NCI-H1092 treated with DMSO at 0.1 percent for 48 hours (cell line): ENCODE measurements at regions not wholly inside any gene's neighbourhood (a gene's known extent, or its start where the extent isn't known, plus 50 kb on each side); places are given as distances from the start of the nearest gene placed in this dataset.
"Not testable (repeated sequence)": the region's sequence is repeated elsewhere in the genome, so short reads cannot be mapped to it uniquely, and the experiment has no call there.

Source experiments
- DNase-seq: peaks from one replicate; lab custom pipeline; 2025; lab: John Stamatoyannopoulos, UW

DNA sequence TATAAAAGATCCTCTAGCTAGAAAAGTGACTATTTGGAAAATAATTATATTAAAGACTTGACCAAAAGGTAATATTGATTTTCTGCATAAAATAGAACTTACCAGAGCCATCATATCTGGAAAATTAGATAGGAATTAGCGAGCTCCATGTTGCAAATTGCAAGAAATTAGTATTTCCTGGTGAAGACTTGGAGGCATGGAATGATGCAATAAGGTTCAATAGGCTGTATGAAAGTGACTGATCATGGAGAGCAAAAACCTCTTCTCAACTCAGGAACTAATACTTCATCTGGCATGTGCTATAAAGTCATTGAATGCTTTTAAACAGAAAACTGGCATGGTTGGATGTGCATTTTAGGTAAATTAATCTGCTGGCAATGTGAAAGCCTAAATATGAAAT, 66.3 kb upstream of the UFM1 start:
- no peak for DNase-seq

DNA sequence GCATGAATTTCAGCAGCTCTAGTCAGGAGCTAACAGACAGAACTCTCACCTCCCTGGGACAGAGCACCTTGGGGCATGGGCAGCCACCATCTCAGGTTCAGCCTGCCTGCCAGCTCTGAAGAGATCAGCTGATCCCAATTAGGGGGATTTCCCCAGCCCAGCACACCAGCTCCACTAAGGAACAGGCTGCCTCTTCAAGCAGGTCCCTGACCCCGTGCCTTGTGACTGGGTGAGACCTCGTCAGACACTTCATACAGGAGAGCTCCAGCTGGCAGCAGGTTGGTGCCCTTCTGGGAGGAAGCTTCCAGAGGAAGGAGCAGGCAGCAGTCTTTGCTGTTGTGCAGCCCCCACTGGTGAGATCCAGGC, 84.5 kb upstream of the UFM1 start:
- DNase-seq = peak; percentile 9

- peak; percentile 50 for DNase-seq
These were observed 85.1 kb upstream of the UFM1 start for GRCh38 chr13:38264363-38265131.

DNA sequence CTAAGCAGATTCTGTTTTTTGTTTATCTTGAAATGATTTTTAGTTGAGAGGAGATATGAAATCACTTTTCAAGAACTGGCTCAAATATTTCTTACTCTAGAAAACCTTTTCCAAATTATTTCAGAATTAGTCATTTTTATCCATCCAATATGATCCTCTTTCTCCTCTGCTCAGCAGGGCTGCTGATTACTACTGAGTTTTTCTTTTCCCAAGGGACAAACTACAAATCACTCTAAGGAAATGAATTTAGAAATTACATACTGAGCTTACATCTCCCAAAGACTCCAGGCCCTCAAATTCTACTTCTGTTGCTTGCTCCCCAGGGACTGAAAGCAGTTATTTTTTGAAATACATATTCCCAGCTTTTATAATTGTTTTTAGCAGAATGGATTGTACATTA, 87.4 kb upstream of the UFM1 start:
- no peak for DNase-seq

- no peak for DNase-seq
These were observed 94.1 kb upstream of the UFM1 start for GRCh38 chr13:38255600-38255999.

DNA sequence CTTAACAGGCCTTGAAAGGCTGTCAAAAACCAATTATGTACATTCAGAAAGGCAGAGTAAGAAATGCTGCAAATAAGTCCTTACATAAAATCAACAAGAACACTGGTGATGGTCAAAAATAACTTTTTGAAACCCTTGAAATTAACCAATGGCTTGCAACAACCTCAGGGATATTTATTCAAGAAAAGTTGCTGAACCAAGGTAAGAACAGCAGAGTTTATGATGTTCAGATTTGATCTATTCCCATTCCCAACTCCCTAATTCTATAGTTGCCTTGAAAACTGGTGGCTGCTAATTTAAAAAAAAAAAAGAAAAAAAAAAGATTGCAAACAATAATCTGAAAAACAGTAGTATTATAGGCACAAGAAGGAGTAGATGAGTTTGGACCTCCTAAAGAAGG, 109.8 kb upstream of the UFM1 start:
- DNase-seq = no peak

DNA sequence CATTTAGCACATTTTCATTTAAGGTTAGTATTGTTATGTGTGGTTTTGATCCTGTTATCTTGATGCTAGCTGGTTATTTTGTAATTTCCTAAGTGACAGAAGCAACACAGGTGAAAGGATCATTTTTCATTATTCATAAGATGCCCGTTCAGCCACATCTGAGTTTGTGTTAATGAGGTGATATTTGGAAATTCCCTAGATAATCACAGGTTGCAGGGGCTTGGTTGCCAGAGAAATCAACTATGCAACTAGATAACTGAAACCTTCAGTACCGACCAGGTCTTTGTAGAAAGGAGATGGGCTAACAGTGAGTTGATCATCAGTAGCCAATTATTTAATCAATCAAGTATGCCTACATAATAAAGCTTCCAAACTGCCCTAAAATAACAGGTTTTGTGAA, 121.3 kb upstream of the UFM1 start:
- no peak for DNase-seq

DNA sequence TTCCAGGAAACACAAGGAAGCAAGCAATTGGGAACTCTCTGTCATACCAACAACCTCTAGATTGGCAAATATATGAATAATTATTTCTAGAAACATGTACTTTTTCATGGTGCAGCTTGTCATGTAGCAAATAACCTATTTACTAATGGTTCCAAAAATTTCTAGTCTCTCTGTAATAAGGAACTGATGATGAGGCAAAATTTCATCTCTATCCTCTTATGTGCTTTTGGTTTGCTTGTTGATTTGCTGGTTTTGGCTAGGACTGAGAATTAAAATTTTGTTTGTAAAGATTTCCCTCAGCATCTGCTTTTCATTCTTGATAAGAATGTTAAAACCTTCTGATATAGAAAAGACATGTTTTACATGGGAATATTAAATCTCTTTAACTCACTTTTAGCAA, 123.2 kb upstream of the UFM1 start:
- DNase-seq = no peak

DNA sequence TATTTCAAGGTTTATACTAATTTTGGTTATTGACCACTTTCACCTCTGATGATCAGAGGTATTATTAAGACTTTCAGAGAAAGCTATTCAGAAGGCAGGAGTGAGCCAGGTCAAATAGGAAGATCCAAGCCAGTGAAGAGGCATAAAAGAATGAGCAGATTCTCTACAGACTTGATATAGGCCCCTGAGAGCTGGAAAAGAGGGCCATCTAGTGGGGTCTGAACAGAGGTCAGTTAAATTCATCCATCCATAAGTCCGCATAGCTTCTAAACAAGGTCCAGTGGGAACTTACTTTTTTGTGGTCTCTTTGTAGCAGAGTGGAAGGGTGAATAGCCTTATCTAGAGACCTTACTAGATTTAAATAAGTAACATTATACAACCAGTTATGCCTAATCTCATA, 126.6 kb upstream of the UFM1 start:
- peak; percentile 30 for DNase-seq

- not testable (repeated sequence) for DNase-seq
These were observed 128.5 kb upstream of the UFM1 start for GRCh38 chr13:38221120-38221519.

- no peak for DNase-seq
These were observed 133.5 kb upstream of the UFM1 start for GRCh38 chr13:38216181-38216580.

DNA sequence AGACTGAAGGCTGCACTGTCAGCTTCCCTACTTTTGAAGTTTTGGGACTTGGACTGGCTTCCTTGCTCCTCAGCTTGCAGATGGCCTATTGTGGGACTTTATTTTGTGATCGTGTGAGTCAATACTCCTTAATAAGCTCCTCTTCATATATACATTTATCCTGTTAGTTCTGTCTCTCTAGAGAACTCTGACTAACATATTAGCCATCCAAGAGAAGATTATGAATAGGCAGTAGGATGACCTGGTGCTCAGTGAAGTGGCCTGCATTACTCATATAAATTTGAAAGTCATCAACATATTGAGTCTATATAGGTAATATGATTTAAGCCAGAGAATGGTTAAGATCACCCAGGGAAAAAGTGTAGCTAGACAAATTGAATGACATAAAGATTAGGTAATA, 136.3 kb upstream of the UFM1 start:
- DNase-seq = no peak

- no peak for DNase-seq
These were observed 138.6 kb upstream of the UFM1 start for GRCh38 chr13:38210928-38211596.

GRCh38 chr13:38204556-38204955, 145.1 kb upstream of the UFM1 start:
- no peak for DNase-seq

GRCh38 chr13:38202740-38203139, 146.9 kb upstream of the UFM1 start:
- DNase-seq = no peak

DNA sequence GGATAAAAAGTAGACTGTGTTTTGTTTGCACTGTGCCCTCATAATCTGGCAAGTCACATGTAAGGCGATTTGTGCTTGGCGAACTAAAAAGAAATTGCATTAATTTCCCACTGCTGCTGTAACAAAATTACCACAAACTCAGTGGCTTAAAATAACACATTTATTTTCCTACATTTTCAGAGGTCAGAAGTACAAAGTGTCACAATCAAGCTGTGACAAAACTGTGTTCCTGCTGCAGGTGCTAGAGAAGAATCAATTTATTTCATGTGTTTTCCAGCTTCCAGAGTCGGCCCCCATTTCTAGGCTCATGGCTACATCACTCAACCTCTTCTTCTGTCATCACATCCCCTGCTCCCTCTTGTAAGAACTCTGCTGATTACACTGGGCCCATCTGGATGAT, 158.6 kb upstream of the UFM1 start:
- no peak for DNase-seq

DNA sequence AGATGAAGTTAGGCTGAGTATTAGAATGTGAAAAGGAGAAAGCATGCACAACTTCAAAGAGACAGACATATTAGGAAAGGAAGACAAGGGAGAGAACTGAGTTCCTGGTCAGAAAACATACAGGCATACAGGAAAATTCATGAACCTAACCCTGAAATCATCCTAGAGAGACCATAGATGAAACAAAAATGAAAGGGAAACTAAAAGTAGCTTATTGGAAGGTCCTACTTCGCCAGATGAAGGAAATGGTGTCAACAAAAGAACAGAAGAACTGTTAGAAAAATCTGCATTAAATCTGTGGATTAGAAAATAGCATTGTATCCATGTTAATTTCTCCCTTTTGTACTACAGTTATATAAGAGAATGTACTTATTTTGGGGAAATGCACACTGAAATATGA, 169.0 kb upstream of the UFM1 start:
- DNase-seq = no peak

DNA sequence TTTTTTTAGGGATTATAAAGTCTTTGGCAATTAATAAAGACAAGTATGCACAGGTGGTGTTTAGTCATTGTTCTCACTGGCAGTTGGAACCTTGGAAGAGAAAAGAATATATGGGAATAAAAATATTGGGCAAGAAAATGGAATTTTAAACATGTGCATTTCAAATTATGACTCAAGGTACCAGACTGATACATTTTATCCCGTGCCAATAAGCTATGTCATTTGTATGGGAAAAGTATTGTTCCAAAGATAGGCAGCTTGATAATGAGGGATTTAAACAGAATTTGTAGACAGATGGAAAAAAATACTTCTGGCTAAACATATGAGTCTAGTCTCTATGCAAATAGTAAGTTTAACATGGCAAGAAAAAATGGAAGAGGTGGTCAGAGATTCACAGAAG, 169.5 kb upstream of the UFM1 start:
- DNase-seq = no peak

DNA sequence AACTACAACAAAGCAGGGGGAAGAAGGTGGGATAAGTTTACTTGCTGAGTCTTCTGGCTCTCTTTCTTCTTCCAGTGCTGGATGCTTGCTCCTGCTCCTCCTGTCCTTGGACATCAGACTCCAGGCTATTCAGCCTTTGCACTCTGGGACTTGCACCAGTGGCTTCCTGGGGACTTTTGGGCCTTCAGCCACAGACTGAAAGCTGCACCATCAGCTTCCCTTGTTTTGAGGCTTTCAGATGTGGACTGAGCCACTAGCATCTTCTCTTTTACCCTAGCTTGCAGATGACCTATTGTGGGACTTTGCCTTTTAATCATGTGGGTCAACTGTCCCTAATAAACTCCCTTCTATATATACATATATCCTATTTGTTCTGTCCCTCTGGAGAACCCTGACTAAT, 173.0 kb upstream of the UFM1 start:
- no peak for DNase-seq

DNA sequence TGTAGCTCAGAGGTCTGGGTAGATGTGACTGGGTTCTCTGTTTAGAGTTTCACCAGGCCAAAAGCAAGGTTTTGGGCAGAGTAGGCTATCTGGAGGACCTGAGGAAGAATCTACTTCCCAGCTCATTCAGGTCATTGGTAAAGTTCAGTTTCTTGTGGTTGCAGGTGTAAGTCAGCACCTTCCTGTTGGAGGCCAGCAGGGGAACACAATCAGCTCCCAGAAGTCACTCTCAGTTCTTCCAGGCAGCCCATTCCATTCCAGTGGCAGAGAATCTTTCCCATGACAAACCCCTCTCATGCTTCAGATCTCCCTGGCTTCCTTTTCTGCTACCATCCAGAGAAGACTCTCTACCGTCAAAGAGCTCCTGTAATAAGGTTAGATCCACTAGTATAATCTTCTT, 176.2 kb upstream of the UFM1 start:
- no peak for DNase-seq

DNA sequence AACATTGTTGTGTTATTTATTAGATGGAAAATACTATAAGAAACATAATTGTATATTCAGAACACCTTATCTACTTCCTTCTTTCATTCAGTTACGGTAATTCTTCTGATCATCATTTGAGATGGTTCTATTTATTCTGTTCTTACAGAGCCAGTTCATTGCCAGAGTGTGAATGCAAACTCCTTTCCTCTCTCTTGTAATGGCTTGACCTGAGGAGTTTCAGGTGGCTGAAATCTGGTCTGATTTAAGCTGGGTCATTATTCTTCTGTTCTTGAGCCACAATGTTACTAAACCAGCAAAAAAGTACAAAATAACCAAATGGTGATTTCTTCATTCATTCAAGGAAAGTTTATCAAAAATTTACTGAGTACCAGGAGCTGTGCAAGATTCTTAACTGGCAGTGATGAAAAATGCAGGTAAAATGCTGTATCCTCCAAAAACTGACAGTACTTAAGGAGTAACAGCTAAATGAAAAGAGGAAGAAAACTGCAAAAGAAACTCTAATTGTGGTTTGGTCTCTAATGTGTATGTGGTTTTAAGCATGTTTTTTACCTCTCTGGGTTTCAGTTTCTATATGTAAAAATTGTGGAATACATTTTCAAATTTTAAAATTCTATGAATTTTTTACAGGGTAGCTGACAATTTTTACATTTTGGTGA, 182.4 kb upstream of the UFM1 start:
- DNase-seq = no peak

DNA sequence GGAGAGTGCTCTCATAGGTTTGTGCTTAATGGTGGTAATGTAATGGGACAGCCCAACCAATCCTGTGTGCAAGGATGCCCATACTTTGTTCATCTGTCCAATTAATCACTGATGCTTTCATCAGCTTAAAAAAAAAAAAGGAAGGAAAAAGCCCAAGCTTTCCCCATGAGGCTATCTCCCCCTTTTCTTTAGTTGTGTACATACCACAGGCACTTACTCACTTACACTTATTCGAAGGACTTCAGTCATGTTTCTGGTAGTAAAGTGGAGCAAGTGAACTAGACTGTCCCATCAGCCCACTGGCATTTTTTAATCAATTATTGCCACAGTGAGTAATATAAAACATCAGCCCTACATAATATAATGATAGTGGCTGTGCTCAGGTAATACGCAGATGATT, 183.5 kb upstream of the UFM1 start:
- no peak for DNase-seq

DNA sequence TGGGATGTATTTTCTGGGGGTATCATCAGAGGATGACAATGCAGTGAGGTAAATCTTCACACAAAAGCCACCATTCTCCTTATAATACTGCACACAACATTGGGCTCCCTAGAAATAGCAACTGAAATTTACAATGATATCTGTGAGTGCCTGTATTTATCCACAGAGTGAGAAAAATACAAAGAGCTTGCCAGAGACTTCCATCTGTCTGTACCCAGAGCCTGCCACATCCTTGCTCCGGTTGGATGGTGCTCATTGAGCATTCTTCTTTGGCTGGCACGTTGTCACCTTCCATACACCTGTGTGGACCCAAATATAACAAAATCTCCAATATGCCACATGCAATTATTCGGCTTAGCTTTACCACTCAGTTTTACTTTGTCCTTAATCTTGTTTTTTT, 189.5 kb upstream of the UFM1 start:
- DNase-seq = no peak

GRCh38 chr13:38159710-38160109, 189.9 kb upstream of the UFM1 start:
- no peak for DNase-seq
